Inferior parietal cortex (tissue), 1 donor: ENCODE measurements at regions not wholly inside any gene's neighbourhood (a gene's known extent, or its start where the extent isn't known, plus 50 kb on each side); places are given as distances from the start of the nearest gene placed in this dataset.
"Not testable (repeated sequence)": the region's sequence is repeated elsewhere in the genome, so short reads cannot be mapped to it uniquely, and the experiment has no call there.

ENCODE experiments used
- DNase-seq: peaks from one replicate; pipeline ENCODE4 v3.0.0-alpha.2; 2016; ENCODE audit errors: extremely low spot score

DNA sequence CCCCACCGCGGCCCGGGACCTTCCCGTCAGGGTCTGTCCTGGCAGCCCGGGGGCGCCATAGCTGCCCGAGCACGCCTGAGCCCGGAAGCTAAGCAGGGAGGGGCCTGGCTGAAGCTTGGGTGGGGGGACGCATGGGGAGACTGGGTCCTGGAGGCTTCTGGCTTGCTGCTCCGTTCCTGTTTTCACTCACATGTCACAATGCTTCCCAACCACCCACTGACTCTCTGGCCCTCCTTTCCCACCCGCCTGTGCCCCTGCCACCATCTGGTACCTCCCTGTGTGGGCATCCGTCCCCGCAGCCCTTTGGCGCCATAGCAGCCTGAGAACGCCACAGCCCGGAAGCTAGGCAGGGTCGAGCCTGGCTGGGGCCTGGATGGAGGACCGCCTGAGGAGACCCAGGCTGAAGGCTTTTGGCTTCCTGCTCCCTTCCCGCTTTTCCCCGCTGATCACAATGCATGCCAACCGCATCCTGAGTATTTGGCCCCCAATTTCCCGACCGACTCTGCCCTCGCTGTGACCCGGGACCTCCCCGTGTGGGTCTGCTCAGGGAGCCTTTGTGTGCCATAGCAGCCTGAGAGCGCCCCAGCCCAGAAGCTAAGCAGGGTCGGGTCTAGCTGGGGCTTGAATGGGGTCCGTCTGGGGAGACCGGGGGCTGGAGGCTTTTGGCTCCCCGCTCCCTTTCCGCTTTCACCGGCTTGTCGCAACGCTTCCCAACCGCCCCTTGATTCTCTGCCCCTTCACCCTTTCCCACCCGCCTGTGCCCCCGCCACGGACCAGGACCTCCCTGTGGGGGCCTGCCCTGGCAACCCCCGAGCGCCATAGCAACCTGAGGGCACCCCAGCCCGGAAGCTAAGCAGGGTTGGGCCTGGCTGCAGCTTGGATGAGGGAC, 2290.1 kb downstream of the TP53TG3F start:
- DNase-seq: no peak

DNA sequence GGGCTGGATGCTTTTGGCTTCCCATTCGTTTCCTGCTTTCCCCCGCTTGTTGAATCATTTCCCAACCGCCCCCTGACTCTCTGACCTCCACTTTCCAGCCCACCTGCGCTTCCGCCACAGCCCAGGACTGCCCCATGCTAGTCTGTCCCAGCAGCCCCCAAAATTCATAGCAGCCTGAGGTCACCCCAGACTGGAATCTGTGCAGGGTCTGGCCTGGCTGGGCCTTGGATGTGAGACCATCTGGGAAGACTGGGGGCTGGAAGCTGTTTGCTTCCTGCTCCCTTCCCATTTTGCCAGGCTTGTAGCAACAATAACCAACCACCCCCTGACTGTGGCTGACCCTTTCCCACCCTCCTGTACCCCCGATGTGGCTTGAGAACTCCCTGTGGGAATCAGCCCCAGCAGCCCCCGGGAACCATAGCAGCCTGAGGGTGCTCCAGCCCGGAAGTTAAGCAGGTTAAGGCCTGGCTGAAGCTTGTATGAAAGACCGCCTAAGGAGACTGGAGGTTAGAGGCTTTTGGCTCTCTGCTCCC, 2290.8 kb downstream of the TP53TG3F start:
- no peak for DNase-seq

DNA sequence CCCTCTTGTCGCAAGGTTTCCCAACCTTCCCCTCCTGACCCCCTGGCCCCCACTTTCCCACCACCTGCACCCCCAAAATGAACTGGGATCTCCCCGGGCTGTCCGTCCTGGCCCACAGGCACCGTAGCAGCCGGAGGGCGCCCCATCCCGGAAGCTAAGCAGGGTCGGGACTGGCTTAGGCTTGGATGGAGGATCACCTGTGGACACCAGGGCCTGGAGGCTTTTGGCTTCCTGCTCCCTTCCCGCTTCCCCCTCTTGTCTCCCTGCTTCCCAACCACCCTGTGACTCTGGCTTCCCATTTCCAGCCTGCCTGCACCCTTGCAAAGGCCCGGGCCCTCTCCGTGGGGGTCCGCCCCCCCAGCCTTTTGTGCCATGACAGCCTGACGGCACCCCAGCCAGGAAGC, 2291.3 kb downstream of the TP53TG3F start:
- no peak for DNase-seq

DNA sequence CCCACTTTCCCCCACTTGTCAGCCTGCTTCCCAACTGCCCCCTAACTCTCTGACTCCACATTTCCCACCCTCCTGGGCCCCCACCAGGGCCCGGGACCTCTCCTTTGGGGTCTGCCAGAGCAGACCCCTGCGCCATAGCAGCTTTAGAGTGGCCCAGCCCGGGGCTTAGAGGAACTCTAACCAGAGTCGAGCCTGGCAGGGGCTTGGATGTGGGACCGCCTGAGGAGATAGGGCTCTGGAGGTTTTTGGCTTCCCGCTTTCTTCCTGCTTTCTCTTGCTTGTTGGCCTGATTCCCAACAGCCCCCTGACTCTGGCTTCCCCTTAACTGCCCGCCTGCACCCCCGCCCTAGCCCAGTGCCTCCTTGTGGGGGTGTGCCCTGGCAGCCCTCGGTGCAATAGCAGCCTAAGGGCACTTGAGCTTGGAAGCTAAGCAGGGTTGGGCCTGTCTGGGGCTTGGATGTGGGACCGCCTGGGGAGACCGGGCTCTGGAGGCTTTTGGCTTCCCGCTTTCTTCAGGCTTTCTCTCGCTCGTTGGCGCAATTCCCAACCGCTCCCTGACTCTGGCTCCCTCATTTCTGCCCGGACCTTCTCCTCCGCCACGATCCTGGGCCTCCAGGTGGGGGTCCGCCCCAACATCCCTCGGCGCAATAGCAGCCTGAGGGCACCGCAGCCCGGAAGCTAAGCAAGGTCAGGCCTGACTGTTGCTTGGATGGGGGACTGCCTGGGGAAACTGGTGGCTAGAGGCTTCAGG, 2292.0 kb downstream of the TP53TG3F start:
- DNase-seq: no peak

DNA sequence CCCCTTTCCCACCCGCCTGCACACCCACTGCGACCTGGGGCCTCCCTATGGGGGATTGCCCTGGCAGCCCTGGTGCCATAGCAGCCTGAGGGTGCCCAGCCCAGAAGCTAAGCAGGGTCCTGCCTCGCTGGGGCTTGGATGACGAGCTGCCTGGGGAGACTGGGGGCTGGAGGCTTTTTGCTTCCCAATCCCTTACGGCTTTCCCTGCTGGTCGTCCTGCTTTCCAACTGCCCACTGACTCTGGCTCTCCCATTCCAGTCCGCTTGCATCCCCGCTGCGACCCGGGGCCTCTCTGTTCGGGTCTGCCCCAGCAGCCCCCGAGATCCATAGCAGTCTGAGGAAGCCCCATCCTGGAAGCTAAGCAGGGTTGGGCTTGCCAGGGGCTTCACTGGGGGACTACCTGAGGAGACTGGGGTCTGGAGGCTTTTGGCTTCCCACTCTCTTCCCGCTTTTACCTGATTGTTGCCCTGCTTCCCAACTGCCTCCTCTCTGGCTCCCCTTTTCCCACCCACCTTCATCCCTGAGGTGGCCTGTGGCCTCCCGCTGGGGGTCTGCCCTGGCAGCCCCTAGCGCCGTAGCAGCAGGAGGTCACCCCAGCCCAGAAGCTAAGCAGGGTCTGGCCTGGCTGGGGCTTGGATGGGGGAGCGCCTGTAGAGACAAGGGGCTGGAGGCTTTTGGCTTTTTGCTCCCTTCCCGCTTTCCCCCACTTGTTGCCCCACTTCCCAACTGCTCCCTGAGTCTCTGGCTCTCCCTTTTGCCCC, 2292.8 kb downstream of the TP53TG3F start:
- no peak for DNase-seq

DNA sequence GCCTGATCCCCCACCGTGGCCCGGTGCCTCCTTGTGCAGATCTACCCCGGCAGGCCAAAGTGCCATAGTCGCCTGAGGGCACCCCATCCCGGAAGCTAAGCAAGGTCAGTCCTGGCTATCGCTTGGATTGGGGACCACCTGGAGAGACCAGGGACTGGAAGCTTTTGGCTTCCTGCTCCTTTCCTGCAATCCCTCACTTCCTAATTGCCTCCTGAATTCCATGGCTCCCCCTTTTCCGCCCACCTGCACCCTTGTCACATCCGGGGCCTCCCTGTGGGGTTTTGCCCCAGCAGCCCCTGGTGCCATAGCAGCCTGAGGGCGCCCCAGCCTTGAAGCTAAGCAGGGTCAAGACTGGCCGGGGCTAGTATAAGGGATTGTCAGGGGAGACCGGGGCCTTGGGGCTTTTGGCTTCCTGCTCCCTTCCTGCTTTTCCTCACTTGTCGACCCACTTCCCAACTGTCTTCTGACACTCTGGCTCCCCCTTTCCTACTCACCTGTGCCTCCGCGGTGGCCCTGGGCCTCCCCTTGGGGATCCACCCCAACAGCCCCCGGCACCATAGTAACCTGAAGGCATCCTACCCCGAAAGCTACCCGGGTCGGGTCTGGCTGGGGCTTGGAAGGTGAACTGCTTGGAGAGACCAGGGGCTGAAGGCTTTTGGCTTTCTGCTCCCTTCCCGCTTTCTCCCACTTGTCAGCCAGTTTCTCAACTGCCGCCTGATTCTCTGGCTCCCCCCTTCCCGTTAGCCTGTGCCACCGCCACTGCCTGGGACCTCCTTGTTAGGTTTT, 2293.6 kb downstream of the TP53TG3F start:
- DNase-seq: no peak

DNA sequence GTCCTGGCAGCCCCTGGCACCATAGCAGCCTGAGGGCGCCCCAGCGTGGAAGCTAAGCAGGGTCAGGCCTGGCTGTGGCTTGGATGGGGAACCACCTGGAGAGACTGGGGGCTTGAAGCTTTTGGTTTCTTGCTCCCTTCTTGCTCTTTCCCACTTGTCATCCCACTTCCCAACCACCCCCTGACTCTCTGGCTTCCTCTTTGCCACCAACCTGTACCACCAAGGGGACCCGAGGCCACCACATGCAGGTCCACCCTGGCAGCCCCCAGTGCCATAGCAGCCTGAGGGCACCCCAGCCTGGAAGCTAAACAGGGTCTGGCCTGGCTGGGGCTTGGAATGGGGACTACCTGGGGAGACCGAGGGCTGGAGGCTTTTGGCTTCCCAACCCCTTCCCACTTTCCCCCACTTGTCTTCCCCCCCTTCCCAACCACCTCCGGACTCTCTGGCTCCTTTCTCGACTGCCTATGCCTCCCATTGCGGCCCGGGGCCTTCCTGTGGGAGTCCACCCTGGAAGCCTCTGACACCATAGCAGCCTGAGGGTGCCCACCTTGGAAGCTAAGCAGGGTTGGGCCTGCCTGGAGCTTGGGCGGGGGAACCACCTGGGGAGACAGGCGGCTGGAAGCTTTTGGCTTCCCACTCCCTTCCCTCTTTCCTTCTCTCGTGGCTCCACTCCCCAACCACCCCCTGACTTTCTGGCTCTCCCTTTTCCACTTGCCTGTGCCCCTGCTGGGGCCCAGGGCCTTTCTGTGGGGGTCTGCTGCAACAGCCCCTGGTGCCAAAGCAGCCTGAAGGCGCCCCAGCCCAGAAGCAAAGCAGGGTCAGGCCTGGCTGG, 2294.4 kb downstream of the TP53TG3F start:
- no peak for DNase-seq

DNA sequence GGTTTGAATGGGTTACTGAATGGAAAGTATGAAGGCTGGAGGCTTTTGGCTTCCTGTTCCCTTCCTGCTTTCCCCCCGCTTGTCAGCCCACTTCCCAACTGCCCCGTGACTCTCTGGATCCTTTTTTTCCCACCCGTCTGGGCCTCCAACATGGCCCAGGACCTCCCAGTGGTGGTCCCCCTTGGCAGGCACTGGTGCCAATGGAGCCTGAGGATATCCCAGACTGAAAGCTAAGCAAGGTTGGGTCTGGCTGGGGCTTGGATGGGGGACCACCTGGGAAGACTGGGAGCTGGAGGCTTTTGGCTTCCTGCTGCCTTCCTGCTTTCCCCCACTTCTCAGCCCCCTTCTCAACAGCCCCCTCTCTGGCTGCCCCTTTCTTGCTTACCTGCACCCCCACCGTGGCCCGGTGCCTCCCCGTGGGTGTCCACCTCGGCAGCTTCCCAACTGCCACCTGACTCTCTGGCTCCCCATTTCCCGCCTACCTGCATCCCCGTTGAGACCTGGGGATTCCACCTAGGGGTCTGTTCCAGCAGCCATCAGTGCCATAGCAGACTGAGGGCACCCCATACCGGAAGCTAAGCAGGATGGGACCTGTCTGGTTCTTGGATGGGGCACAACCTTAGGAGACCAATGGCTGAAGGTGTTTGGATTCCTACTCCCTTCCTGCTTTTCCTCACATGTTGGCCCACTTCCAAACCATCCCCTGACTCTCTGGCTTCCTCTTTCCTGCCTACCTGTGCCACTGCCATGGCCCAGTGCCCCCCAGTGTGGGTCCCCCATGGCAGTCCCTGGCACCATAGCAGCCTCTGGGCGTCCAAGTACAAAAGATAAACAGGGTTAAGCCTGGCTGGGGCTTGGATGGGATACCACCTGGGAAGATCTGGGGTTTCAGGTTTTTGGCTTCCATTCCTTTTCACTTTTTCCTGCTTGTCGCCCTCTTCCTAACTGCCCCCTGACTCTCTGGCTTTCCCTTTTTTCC, 2295.3 kb downstream of the TP53TG3F start:
- no peak for DNase-seq

DNA sequence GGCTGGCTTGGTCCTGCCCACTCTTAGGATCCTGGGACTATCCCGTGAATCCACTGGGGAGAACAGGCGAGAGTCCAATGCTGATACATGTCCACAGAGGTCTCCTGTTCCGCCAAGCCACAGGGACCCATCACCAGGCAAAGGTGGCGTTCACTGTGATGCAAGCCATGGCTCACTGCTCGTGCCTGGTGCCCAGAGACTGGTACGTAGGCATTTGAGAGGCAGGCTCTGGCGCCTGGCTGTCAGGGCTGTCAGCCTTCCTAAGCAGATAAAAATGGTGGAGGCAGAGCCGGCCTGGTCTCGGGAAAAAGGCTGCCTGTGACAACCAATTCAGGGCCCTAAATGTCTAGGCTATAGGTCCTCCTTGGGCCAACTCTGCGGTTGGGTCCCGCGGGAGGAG, 2329.0 kb downstream of the TP53TG3F start:
- DNase-seq: no peak

DNA sequence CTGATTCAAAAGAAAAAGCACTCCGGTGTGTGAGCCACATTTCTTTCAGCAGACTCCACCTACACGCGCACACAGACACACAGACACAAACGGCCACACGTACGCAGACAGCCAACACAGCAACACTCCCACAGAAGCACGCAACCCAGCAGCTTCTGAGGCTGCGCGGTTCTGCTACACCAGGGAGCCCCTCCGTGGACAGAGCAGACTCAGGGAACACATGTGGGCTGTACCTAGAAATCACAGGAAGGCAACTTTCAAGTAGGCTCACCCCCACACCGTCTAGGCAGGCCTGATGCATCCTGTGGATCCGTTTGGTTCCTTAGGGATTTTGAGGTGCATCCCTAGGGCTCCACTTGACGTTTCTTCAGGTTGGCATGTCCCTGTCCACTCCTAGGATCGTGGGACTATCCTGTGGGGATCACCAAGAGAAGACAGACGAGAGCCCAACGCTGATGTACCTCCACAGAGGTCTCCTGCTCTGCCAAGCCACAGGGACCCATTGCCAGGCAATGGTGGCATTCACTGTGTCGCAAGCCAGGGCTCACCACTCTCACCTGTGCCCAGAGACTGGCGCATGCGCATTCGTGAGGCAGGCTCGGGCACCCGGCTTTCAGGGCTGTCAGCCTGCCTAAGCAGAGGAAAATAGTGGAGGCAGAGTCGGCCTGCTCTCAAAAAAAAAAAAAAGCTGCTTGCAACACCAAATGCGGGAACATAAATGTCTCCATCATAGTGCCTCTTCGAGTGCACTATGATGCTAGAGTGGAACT, 2333.3 kb downstream of the TP53TG3F start:
- DNase-seq: no peak

DNA sequence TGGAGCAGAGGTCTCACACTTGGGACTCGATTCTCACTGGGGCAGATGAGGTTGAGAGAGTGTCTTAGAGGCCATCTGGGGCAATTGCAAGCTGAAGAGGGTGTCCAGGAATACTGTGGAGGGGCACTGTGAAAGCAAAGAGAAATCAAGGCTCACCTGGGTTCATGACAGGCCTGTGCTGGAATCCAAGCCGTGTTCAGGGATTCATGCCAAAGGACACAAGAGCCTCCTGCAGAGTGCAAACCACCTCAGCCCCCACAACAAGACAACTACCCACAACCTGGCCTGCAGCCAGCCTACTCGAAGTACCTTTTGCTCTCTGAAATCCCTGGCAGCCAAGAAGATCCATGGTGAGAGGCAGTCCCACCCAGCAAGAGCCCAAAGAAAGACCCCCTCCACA, 2334.2 kb downstream of the TP53TG3F start:
- DNase-seq: no peak

DNA sequence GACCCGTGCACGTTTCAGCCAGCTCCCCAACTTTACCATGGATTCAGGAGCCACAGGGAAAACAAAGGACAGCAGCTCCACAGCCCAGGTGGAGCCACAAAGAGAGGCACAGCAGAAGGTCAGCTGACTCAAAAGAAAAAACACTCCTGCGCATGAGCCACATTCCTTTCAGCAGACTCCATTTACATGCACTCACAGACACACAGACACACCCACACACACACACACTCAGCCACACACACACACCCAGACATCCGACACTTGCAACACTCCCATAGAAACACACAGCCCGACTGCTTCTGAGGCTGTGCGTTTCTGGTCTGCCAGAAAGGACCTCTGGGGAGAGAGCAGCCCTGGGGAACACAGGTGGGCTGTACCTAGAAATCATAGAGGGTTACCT, 2335.5 kb downstream of the TP53TG3F start:
- no peak for DNase-seq

DNA sequence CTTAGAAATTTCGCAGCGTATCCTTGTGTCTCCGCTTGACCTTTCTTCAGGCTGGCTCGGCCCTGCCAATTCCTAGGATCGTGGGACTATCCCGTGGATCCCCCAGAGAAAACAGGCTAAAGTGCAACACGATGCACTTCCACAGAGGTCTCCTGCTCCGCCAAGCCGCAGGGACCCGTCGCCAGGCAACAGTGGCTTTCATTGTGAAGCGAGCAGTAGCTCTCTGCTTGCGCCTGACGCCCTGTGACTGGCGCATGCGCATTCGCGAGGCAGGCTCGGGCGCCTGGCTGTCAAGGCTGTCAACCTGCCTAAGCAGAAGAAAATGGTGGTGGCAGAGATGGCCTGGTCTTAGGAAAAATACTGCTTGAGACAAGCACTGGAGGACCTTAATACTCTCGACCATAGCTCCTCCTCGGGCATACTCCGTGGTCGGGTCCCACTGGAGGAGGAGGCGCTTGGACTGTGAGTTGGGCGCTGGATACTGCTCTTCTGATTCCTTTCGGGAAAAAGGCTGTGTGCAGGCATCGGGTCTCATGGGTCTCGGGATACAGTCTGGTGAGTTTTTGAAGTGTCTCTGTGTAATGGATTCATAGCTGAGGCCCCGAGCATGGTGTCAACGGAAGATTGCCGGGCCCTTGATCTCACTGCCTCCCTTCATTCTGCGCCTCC, 2336.1 kb downstream of the TP53TG3F start:
- no peak for DNase-seq

DNA sequence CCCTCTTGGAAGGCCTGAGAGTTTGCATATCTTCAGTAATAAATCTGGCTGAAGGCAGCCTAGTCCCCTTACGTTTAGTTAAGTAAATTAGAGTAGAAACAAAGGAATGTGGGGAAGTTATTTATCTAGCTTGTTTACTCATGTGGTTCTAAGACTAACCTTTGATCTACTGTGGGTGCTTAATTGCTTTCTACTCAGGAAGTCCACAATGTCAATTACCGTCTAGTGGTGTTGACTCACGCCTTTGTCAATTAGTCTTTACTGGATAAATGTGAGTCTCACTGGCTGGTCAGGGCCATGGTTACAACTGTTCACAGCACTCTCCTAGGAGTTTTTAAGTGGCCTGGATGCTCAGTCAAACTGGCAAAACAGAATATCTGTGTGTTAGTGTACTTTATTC, 2338.4 kb downstream of the TP53TG3F start:
- DNase-seq: no peak

DNA sequence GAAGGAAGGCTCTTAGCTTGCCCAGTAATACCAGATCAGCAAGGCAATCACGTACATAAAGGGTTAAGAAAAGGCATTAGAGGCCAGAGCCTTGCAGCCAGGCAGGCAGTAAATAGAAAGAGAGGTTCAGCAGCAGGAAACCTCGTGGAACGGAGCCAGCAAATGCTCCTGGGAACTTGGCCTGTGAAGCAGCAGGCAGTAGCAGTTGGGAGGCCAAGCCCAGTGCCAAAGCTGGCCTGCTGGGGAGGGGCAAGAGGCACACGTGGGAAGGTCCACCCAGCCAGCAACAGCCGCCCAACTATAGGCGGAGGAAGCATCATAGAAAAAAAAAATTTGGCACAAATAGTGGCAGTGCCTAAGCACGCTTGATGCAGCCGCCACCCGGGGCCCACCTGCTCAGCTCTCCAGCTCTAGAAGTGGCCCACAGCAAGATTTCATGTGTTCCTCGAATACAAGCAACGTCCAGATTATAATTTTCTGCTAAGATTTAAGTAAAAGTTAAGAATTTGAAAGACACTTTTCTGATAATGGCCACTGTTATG, 2339.5 kb downstream of the TP53TG3F start:
- no peak for DNase-seq

DNA sequence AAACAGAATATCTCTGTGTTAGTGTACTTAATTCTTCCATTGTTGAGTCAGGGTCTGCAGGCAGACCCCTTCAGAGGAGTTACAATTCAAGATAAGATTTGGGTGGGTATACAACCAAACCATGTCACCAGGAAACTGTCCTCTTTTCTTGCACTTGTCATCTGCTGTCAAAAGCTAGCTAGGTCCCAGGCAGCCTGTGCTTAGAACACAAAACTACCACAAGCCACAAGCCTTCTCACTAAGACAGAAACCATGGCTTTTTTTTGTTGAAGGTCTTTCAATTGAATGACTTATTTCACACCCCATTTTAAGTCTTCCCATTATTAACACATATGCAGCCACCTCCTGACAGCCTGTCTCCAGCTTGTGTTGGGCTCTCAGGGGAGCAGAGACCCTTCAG, 2345.1 kb downstream of the TP53TG3F start:
- not testable (repeated sequence) for DNase-seq

DNA sequence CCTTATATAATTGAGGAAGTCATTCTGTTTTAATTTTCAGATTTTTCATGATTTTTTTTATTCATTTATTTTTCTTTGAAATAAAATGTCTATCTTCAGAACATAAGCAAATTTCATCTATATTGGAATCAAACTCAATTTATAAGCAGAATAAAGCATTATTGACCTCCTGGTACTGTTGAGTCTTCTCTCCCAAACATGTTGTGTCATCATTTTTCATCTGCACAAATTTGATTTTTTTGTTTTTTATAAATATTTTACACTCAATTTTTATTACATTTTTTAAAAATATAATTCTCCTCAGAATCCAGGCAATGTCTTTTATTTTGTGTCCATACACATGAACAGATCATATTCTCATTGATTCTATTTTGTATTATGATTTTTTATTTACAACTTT, 2363.9 kb downstream of the TP53TG3F start:
- DNase-seq: no peak

DNA sequence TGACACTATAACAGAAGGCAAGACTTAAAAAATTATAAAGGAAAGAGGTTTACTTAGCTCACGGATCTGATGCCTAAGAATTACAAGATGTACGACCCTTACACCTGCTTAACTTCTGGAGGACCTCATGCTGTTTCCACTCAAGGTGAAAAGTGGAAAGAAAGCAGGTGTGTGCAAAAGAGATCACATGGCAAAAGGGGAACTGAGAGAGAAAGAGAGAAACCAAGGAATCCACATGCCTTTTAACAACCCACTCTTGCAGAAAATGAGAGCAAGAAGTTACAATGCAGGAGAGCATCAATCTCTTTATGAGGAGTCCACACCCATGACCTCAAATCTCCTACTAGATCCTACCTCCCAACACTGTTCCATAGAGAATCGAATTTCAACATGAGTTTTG, 2382.2 kb downstream of the TP53TG3F start:
- DNase-seq: no peak
